HG03571 (cell line): ENCODE measurements at regions not wholly inside any gene's neighbourhood (a gene's known extent, or its start where the extent isn't known, plus 50 kb on each side); places are given as distances from the start of the nearest gene placed in this dataset.

Experiments used
- ATAC-seq: cut with Tn5 transposase; IDR thresholded peaks from one replicate; pipeline ENCODE4 v1.9.1; 2021; ENCODE audit not compliant: unreplicated experiment

DNA sequence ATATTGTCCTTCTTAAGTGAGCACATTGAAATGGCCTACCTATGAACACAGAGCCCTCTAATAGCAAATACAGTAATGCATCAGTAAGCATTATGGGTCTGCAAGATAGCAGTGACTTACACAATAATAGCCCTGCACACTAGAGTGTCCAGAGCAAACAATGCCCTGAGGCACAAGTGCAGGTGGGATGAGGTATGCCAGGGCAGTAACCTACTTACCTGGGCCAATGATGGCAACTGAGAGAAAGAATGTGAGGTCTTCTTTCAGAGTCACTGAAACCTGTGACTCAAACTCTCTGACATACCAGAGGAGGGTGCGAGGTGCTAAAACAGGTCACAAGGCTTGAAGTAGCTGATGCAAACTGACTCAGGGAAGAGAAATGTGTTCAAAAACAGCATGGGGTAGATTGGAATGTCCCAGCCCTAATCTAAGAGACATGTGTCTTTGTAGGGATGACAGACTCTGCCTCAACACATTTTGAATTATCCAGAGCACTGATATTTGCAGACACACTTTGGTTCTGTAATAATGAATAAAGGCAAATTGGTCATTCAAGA lies 168.5 kb upstream of the RUNX1 start:
- ATAC-seq, result no peak

DNA sequence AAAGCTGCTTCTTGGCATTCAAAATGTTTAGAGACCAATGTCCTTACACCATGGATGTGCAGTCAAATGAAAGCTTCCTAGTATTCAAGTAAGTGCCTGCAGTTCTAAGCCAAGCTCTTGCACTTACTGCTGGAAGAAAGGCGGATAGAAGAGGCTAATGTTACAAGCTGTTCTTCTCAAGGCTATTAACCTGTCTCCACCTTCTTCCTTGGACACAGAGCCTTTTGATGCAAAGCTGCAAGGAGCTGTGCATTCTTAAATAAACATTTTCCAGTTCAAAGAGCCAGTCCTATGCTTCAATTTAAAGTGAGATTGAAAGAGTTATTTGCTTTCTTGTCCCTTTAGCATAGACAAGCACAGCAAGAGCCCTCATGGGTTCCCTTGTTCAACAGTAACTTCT lies 167.9 kb upstream of the RUNX1 start:
- no peak for ATAC-seq

DNA sequence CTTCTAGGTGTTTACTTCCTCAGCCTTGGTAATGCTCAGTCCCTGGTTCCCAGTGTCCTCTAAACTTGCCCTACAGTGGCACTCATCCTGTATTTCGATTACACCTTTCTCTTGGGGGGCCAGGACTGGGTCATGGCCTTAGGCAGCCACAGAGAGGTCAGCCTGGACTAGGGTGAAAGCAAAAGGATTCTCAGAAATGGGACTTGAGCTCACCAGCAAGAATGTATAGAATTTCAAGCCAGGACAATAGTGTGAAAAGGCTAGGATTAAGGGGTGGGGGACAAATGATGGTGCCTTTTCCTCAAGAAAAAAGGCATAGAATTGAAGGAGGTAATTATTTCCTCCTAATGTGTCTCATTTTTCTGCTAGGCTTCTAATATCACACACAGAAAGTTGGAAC lies 166.8 kb upstream of the RUNX1 start:
- ATAC-seq, result no peak

DNA sequence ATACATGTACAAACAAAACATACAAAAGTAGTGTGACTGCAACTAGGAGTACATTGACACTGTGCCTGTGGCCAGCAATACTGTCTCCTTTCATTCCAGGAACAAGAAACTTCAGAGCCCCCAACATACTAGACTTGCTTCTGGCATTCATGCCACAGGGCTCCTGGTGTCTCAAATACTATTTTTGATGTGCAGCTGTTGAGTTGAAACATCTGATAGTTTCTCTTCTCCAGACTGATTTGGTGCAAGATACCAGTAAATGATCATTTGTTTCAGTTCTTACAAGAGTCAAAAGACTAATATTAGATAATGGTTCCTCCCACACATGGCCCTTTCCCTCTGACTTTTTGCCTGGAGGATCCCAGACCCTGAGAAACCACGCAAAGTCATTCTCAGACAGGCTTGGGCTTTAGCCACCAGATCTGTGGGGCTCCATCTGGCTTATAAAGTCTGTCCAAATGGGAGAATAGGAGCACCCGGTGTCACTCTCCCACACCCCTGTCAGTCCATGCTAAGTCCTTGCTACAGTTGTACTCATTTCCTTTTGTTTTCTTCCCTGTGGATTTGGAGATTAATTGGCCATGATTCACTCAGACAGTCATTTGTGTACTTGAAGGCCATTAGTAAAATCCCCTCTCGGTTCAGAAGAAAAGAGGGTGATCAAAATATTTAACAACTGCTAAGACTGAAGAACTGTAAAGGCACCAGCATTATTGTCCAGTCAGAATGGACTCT lies 163.5 kb upstream of the RUNX1 start:
- no peak for ATAC-seq

DNA sequence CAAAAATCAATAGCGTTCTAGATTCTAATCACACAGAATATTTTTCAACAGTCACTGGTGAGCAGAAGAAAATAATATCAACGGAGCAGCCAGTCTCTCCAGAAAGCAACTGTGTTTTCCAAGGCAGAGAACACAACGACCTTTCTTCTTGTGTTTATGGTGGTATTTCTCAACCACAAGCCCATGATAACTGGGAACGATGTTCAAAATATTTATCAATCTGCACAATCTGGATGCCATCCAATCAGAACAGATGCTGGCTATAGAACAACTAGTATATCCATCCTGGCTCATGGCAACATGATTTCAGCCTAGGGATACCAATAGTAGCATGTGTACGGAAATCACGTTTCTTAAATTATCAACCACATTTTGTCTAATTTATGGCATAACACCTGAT lies 162.7 kb upstream of the RUNX1 start:
- ATAC-seq, result no peak

DNA sequence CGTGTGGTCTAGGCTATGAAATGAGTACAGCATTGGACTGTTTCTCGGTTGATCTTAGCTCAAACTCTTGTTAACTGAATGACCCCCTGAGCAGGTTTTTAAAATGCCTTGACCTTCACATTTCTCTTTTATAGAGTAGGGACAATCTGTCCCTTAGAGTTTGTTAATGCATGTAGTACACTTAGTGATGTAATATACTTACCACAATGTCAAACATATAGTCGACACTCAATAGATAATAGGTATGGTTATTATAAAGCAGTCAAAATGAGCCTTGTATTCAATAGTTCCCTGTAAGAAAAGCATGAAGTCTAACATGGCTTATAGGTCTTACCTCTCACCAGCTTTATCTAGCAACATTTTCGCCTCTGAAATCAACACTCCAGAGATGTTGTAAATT lies 161.0 kb upstream of the RUNX1 start:
- ATAC-seq, result no peak

DNA sequence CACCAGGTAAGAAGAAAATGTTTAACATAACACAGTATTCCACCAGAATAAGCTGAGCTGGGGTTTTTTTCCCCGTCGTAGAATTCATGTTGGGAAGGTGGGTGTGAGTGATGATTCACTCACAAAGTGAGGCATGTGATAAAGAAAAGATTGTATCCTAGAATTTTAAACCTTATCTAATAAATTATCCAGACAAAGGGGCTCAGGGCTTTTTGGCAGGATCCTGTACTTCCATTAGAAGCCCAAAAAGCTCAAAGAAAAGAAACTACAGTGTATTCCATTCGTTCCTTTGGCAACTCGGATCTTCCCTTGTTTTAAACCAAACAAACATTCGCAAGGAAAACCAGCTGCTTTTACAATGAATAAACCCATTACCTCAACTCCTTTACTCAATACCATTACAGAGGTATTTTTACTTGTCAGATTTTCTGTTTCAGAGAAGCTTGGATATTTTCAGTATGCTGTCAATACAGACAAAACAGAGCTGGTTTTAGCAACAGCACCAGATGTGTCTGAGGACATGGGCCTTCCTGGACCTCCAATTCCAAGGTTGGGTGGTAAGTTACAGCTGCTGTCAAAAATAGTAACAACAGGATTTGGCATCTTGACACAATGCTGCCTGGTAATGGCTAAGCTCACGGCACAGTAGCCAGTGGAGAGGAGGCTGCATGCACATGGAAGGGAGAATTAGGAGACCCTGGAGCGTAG lies 159.9 kb upstream of the RUNX1 start:
- no peak for ATAC-seq

DNA sequence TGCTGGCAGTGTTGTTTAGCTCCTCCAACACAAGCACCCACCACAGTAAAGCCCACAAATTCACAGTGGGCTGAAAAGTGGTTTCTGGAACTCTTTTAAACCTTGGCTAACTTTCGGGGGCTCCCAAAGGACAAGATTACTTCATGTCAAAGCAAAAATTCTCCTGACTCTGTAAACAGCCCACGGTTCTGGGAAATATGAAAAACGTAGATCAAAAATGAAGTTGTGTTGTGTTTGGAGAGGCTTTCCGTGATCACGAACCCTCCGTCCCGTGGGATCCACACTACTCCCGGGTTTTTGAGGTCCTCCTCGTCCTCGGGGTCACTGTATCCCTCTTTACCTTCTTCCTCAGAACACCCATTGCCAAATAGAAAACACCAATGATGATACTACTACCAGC lies 159.0 kb upstream of the RUNX1 start:
- no peak for ATAC-seq

DNA sequence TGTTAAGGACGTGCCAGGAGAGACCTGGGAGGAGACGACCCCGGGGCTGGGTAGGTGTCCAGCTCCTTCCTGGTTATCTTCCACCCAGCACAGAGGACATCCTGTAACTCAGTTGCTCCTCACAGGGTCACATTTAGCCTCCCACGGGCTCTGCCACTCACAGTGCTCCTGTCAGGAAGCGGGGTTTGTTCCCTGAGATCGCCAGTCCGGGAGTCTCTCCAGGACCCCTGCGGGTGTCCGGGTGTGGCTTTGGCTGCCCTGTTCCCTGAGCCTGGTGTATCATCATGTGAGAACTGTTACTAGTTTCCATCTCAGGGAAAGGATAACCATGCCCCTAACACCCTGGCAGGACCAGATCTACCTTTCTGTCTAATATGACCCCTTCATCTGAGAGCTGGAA lies 158.2 kb upstream of the RUNX1 start:
- no peak for ATAC-seq

DNA sequence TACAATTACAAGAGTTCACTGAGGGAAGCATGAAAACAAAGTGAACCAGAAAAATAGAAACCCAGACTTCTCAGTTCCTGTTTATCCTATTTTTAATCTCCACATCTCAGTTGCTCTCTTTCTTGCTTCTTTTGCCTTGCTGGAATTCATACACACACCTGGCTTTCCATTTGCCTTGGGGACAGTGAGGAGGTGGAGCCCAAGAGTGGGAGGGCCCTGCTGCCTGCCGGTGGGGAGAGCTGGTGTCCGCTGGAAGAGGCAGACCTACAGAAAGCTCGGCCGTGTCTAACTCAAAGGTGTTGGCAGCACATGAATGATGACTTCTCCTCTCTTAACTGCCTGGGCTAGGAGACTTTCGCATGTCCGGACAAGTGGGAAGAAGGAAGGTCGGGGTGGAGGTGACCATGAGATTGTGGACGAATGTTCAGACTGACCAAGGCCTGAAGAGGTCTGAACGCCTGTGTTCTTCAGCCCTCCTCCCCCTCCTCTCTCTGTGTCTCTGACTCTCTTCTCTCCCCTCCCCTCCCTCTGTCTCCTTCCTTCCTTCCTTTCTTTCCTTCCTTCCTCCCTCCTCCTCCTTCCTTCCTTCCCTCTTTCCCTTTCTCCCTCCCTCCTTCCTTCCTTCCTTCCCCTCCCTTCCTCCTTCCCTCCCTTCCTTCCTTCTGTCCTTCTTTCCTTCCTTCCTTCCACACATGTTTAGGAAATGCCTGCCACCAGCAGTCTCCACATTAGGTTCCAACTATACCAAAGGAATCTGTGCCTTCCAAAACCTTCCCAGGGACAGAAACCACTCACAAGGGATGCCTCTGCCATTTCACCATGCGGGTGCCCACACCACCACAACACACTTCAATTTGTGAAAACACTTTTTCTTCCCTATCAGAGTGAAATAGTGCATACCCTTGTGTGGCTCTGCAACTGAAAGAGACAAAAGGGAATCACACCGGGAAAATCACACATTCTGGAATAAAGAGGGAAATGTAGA lies 157.3 kb upstream of the RUNX1 start:
- no peak for ATAC-seq

DNA sequence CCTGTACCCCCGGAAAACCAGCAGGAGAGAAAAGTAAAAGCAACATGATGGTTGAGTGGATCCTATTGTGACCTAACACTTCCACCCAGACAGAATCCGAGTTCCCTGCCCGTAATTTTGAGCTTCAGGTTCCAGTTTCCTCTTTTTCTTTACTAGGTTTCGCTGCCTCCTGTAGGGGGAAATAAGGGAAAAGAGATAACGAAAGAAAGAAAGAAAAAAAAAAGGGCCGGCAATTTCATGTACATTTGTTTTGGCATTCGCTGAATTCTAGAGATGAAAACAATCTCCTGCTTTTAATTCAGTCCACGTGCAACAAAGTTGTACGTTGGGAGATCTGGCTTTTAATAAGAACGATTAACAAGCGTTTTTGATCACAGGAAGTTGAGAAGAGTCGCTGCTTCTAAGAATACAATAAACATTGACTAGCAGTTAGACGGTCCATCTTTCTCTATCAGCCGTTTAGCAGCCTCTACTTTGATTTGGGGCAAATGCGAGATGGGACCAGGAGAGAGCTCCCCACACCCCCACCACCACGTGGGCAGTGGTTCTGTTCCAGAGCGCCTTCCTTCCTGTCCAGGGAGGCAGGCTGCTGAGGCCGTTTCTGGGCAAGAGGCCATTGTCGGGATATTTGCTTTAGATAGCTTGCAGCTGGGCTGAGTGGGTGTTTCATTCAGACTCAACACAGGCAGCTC lies 155.9 kb upstream of the RUNX1 start:
- no peak for ATAC-seq

DNA sequence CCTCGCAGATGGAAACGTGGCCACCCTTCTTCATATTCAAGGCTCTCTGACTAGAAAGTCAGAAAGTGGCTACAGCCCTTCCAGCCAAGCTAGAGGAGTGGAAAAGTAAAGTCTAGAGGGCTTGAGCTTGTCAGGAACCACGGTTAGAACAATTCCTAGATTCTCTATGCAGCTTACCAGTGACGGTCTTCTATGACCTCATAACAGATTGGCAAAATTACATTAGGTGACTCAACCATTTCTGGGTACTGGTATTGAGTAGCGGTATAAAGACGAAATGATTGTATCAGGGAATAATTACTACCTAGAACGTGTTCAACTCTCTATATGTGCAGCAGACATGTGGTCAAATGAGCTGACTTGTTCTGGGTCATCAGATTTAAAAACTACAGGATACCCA lies 155.0 kb upstream of the RUNX1 start:
- no peak for ATAC-seq

DNA sequence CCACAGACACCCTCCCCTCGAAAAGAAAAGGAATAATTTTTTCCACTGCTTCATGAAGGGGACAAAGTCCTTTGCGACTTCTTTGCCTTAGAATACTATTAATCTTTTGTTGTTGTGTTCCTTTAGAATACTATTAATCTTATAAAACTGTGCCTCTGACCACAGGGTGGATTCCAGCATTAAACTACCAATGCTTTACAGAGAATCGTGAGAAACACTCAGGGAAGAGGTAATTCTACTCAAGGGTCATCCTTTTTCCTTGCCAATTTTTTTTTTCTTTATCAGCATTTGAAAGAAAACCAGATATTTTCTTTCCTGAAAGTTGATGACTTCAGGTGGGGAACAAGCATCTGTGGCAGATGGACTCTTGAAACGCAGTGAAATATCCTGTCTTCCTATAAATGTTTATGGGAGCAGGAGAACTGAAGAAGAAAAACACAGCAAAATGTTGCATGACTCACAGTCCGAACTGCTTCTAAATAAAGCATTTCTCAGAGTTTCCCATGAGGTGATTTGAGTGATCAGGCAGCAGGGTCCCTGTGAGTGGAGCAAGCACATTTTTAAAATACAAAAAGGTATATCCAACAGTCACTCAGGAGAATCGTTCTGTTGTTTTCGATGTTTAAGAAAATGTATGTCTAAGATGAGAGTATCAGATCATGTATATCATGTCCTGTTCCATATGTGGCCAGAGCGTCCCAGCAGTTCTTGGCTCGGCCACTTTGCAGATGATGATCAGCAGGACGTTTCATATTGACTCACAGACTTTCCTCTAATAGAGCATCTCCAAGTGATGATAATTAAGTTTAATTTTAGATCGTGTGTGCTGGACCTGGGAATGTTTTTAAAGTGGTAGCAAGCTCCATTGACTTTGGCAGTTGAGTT lies 154.2 kb upstream of the RUNX1 start:
- no peak for ATAC-seq

DNA sequence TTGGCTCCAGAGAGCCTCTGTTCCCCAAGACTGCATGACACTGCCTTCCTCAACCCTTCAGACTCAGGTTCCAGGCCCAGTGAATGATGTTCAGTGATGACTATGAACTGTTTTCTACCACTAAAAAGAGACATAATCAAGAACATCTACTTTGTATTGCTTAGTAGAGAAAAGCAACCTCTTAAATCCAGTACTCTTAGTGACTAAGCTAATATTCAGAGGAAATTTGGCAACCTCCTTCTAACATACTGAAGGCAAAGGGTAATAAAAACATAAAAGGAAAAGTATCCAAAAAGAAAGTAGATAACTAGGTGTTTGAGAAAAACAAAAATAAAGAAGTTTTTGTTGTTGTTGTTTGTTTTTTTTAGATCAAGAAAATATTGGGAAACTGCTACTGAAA lies 153.3 kb upstream of the RUNX1 start:
- ATAC-seq, result no peak

DNA sequence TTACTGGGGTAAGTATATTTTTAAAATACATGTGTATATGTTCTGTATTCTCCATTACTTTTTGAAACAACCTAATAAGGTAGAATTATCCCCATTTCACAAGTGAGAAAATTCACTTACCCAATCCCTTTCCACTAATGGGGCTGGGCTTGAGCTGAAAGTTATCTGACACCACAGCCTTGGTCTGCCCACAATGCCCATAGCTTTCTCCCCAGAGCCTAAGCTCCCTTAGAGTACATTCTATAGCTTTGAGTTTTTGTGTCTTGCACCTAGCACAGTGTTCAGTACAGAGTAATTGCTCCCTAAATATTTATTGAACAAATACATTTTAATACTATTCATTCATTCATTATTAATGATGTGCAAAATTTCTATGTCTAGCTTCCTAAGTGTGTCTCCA lies 152.7 kb upstream of the RUNX1 start:
- no peak for ATAC-seq

DNA sequence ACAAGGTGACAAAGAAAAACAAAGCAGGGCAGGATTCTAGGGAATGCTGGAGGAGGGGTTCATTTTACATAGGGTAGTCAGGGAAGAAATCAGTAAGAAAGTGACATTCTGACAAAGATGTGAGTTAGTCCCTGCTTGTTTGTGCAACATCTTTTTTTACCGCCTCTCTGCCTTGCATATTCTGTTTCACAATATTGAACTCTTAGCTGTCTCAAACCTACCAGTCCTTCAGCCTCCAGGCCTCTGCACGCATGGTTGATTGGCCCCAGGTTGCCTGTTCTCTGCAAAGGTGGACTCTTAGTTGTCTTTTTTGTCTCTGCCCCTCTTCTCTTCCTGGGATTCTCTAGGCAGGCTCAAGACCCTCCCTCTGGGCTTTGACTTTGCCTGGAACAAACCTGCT lies 152.2 kb upstream of the RUNX1 start:
- no peak for ATAC-seq

DNA sequence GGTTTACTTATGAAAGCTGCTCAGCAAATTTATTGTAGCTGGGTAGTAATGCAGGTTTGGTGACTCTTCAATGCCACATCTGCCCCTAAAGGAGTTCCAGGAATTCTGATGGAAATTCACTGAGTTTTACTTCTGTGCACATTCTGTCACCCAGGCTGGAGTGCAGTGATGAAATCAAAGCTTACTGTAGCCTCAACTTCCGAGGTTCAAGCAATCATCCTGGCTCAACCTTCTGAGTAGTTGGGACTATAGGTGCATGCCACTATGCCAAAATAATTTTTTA lies 150.6 kb upstream of the RUNX1 start:
- no peak for ATAC-seq

DNA sequence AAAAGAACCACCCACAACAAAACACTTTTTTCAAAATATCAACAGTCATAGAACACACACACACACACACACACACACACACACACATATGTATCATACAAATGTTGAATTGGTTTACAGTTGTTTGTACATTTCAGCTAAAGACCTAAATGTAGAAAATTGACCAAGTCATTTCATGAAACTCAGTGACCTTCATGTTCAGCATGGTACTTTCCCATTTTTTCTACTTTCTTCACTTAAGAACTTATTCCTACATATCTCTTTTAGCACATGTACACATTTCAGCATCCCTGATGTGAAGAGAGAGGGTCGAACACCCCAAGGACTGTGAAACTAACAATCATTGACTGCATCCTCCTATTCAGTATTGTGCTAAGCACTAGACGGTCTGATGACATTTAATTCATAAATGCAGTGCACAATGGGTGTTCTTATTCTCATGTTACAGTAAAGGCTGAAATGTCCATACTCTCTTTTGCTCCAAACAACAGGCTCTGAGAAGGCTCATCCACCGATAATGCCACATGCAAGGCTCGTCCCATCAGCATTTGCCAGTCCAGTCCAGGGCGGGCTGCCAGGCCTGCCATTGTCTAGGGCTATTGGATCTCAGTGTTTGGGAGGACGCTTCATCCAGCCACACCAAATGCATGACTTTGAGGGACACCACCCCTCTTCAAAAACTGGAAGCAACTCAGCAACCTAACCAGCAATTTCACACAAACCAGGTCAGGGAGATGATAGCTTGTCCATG lies 150.1 kb upstream of the RUNX1 start:
- no peak for ATAC-seq

DNA sequence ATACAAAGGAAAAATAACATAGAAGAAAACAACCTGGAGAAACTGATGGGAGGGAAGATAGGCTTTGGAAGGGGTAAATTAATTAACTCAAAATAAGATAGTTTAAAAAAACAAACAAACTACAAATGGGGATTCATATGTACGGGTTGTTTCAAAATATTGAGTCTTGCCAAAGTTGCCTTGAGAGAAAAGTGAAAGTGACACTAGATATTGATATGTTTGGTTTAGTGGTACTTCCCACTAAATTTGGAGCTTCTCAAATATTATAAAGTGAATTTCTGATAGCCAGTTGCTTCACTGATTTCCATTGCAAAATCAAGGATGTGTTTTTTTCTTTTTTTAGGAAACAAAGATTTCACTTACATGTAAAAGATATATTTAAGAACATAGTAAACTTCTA lies 149.5 kb upstream of the RUNX1 start:
- no peak for ATAC-seq
